ENCODE measurements at regions not wholly inside any gene's neighbourhood (a gene's known extent, or its start where the extent isn't known, plus 50 kb on each side); places are given as distances from the start of the nearest gene placed in this dataset.

DNA sequence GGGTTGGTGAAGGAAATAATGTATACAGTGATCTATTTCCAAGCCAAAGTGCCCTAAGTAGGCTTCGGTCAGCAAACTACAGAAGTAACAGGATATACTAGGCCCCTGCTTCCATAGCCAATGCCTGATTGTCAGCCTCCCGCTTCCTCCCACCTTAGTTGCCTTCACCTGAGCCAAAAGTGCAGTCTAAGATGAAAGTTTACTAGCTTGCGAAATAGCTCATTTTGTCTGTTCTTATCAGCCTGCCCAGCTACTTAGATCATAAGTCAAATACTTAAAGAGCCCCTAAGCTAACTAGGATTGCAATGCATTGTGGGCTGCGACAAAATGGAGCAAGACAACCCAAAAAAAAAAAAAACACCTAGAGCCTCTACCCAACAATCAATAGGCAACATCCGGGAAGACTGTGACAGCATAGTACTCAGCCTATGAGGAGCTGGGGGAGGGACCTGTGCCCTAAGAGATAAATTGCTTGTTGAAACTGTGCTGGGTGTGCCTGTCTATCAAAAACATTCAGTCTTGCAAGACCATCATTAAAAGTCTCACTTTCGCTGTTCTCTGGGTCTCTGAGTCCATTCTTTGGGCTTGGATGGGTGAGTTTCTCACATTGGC is 454.7 kb upstream of the TSHZ3 start (continued):
- TF ChIP-seq GABPA (IDR thresholded peaks at IDR 0.05; ENCODE audit: low read depth): no peak
- no peak for TF ChIP-seq RAD21 (IDR thresholded peaks at IDR 0.05; ENCODE audit: low read length)
- no peak for TF ChIP-seq GATA2 (CRISPR knock-in tag; IDR thresholded peaks at IDR 0.05)
- TF ChIP-seq POLR2AphosphoS5 (IDR thresholded peaks at IDR 0.05; ENCODE audit: low read depth, low read length): no peak
- TF ChIP-seq, protein P1, sequence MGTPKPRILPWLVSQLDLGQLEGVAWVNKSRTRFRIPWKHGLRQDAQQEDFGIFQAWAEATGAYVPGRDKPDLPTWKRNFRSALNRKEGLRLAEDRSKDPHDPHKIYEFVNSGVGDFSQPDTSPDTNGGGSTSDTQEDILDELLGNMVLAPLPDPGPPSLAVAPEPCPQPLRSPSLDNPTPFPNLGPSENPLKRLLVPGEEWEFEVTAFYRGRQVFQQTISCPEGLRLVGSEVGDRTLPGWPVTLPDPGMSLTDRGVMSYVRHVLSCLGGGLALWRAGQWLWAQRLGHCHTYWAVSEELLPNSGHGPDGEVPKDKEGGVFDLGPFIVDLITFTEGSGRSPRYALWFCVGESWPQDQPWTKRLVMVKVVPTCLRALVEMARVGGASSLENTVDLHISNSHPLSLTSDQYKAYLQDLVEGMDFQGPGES (IDR thresholded peaks at IDR 0.05; ENCODE audit: low read depth, low read length): no peak

DNA sequence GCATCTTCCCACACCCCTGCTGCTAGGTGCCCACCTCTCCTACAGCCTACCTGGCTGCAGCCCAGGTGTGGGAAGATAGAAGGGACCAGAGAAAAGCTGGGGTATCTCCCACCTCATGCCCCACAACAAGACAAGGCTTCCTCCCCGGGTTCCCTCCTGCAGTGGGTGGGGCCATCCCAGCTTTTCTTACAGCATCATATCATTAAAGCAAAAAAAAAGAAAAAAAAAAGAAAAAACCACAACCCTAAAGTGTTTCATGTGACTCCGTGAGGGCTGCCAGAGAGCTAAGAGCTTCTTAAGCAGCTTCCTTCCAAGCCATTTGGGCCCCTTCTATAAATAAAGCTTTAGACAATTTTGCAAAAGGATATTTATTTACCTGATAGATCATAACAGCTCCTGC is 455.4 kb upstream of the TSHZ3 start:
- Histone ChIP-seq H3K27ac (ENCODE audit: low read depth in 2 of 2, low read length in 1 of 2) (no peak overlapping the region), H3K4me2 (no peak overlapping the region), H3K79me2 (ENCODE audit: insufficient read depth) (no peaks in the 10 kb centered on the region), H3K36me3 (replicated peaks in 1 of 2; ENCODE audit: control insufficient read depth in 1 of 2, insufficient read depth in 2 of 2, low read length in 1 of 2) (no peaks in the 10 kb centered on the region), H3K4me3 (ENCODE audit: low read depth in 2 of 2, low read length in 1 of 2) (no peak overlapping the region), H4K20me1 (ENCODE audit: insufficient read depth) (no peaks in the 10 kb centered on the region), H3F3A (replicated peaks; ENCODE audit: insufficient read depth) (no peaks in the 10 kb centered on the region), H3K9me2 (no peaks in the 10 kb centered on the region), H3K27me3 (ENCODE audit: insufficient read depth) (no peaks in the 10 kb centered on the region), H3K9me3 (no peaks in the 10 kb centered on the region), H3K4me1 (ENCODE audit: control insufficient read depth in 1 of 2, insufficient read depth in 2 of 2, low read depth in 1 of 2, low read length in 1 of 2) (no peaks in the 10 kb centered on the region), H2AFZ (ENCODE audit: low read depth) (no peak overlapping the region), H3K9ac (no peak overlapping the region)
- no peak for DNase-seq
- ChIA-PET CTCF (no interaction called here), POLR2A (no interaction called here)
- TF ChIP-seq GATA2 (CRISPR knock-in tag; IDR thresholded peaks at IDR 0.05): no peak
- TF ChIP-seq, protein P1 (IDR thresholded peaks at IDR 0.05; ENCODE audit: low read depth, low read length): no peak
- TF ChIP-seq TAF1 (IDR thresholded peaks at IDR 0.05; ENCODE audit: borderline replicate concordance, low read depth, low read length): no peak
- TF ChIP-seq, protein P2, sequence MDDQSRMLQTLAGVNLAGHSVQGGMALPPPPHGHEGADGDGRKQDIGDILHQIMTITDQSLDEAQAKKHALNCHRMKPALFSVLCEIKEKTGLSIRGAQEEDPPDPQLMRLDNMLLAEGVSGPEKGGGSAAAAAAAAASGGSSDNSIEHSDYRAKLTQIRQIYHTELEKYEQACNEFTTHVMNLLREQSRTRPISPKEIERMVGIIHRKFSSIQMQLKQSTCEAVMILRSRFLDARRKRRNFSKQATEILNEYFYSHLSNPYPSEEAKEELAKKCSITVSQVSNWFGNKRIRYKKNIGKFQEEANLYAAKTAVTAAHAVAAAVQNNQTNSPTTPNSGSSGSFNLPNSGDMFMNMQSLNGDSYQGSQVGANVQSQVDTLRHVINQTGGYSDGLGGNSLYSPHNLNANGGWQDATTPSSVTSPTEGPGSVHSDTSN (IDR thresholded peaks at IDR 0.05): no peak
- TF ChIP-seq EP300 (IDR thresholded peaks at IDR 0.05; ENCODE audit: borderline replicate concordance in 1 of 2, low read depth in 1 of 2, low read length in 1 of 2): no peak
- no peak for TF ChIP-seq TEAD4 (IDR thresholded peaks at IDR 0.05; ENCODE audit: borderline replicate concordance, insufficient read depth)
- no peak for TF ChIP-seq NFIC (IDR thresholded peaks at IDR 0.05; ENCODE audit: borderline replicate concordance)
- no peak for TF ChIP-seq JUND (IDR thresholded peaks at IDR 0.05)
- no peak for TF ChIP-seq TCF12 (IDR thresholded peaks at IDR 0.05)
- no peak for TF ChIP-seq FOXJ3 (CRISPR knock-in tag; IDR thresholded peaks at IDR 0.05)
- TF ChIP-seq SIN3A (IDR thresholded peaks at IDR 0.05; ENCODE audit: borderline replicate concordance, low read depth, low read length): no peak
- TF ChIP-seq, protein P3, sequence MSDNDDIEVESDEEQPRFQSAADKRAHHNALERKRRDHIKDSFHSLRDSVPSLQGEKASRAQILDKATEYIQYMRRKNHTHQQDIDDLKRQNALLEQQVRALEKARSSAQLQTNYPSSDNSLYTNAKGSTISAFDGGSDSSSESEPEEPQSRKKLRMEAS (IDR thresholded peaks at IDR 0.05; ENCODE audit: low read depth): no peak
- WGBS (ENCODE audit: low lambda C conversion rate): 19% methylated on average over 2 of the region's 2 CpGs

Data from SK-N-SH (cell line).